SK-N-MC (cell line): ENCODE measurements at regions not wholly inside any gene's neighbourhood (a gene's known extent, or its start where the extent isn't known, plus 50 kb on each side); places are given as distances from the start of the nearest gene placed in this dataset.

Experiments used
- EZH2 ChIP-seq: fragments of 200-600 bp; sonication (generic); IDR thresholded peaks from one replicate; pipeline ENCODE4 v1.6.1; 2017; ENCODE audit warnings: antibody characterized with exemption
- FOXP2 ChIP-seq: optimal IDR thresholded peaks from 2 replicates; pipeline ENCODE3; 2011; ENCODE audit warnings: mild to moderate bottlenecking, moderate library complexity; ENCODE audit not compliant: insufficient read depth; ENCODE audit errors: extremely low read length, control extremely low read depth
- POLR2AphosphoS5 ChIP-seq: IDR thresholded peaks from 2 replicates; pipeline ENCODE4 v1.6.1; 2012; ENCODE audit warnings: mild to moderate bottlenecking, low read depth, low read length, borderline replicate concordance

DNA sequence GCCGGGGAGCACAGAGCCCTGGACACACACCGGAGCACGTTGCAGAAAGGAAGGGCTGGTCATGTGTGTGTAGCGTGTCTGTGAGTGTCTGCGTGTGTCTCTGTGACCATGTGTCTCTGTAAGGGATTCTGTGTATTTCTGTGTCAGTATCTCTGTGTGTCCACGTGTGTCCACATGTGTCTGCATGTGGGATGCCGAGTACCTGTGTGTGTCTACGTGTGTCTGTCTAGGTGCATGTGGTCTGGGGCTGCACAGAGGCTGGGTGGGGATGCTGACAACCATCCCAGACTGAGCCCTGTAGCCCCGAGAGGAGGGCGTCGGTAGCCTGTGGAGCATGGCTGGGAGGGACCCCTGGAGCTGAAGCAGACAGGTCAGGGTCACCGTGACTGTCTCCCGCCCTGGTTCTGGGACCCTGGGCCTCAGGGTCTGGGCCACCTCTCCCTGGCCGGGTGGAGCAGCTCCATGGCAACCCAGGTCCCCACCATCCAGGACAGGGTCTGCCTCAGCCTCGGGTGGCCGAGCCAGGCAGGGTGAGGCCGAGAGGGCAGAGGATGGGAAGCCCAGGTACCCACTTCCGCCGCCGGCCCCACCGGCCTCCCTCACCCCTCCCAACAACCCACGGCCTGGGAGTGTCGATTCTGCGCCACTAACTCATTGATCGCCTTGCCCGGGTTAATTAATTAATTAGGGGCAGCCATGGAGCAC lies 122.7 kb downstream of the FAM53A start:
- no peak for TF ChIP-seq EZH2
- no peak for TF ChIP-seq POLR2AphosphoS5
- no peak for TF ChIP-seq FOXP2
